Central memory CD4-positive, alpha-beta T cell (primary cell): ENCODE measurements at regions not wholly inside any gene's neighbourhood (a gene's known extent, or its start where the extent isn't known, plus 50 kb on each side); places are given as distances from the start of the nearest gene placed in this dataset.

Experiments used
- DNase-seq: peaks from one replicate; pipeline ENCODE4 v3.0.0; 2022

GRCh38 chr12:48286665-48287064 lies 64.1 kb downstream of the ZNF641 start:
- DNase-seq = no peak

- peak; percentile 35 for DNase-seq
These were observed 64.7 kb downstream of the ZNF641 start for GRCh38 chr12:48285751-48286650.

- DNase-seq = no peak
These were observed 68.9 kb downstream of the ZNF641 start for GRCh38 chr12:48281811-48282210.

- no peak for DNase-seq
These were observed 70.1 kb downstream of the ZNF641 start for GRCh38 chr12:48280572-48280971.

GRCh38 chr12:48279601-48280000 lies 71.1 kb downstream of the ZNF641 start:
- DNase-seq = no peak

GRCh38 chr12:48279101-48279500 lies 71.6 kb downstream of the ZNF641 start:
- DNase-seq = no peak

GRCh38 chr12:48276621-48277020 lies 73.5 kb upstream of the OR10AD1 start:
- no peak for DNase-seq

GRCh38 chr12:48266826-48267225 lies 63.7 kb upstream of the OR10AD1 start:
- no peak for DNase-seq

GRCh38 chr12:48265777-48266176 lies 62.7 kb upstream of the OR10AD1 start:
- no peak for DNase-seq

GRCh38 chr12:48263617-48264016 lies 60.5 kb upstream of the OR10AD1 start:
- no peak for DNase-seq

GRCh38 chr12:48261773-48262172 lies 58.7 kb upstream of the OR10AD1 start:
- no peak for DNase-seq
